Suprapubic skin (tissue), 4 donors: ENCODE measurements at regions not wholly inside any gene's neighbourhood (a gene's known extent, or its start where the extent isn't known, plus 50 kb on each side); places are given as distances from the start of the nearest gene placed in this dataset.

ENCODE experiments used
- EP300 ChIP-seq: sonication (generic); formaldehyde crosslinking; IDR thresholded peaks from one replicate; pipeline ENCODE4 v1.6.1; 2017; ENCODE audit warnings: antibody characterized with exemption
- POLR2A ChIP-seq, 2 donors: fragments of 450-650 bp; IDR thresholded peaks; one replicate each; pipeline ENCODE4 v1.6.1; 2017; ENCODE audit warnings: antibody characterized with exemption in 2 of 2, mild to moderate bottlenecking in 2 of 2, moderate library complexity in 2 of 2
- POLR2AphosphoS5 ChIP-seq, 3 donors: sonication (generic); formaldehyde crosslinking; IDR thresholded peaks; one replicate each; pipeline ENCODE4 v1.6.1; 2017; ENCODE audit warnings: antibody characterized with exemption in 3 of 3
- TF ChIP-seq, protein P1 (sequence below), 2 donors: fragments of 200-600 bp in 1 of 2; fragments of 450-650 bp in 1 of 2; sonication (generic) in 1 of 2; IDR thresholded peaks; one replicate each; pipeline ENCODE4 v1.5.1; 2016 to 2019; ENCODE audit warnings: antibody characterized with exemption in 2 of 2, mild to moderate bottlenecking in 1 of 2, moderate library complexity in 1 of 2

DNA sequence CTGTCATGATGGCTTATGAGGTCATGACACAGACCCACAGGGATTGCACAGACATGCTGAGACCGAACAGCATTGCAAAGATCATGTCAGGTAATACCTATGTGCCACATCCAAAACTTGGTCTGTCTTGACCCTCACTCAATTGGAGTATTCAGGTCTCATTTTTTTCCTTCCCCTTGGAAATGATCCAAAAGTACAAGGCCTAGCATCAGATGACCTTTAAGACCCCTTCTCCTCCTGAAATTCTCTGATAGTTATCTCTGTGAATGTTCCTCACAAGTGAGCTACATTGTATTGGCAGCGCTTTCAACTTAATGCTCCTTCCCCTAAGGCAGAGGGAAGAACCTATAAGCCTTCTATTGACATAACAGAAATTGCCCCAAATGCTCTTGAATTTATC lies 507.4 kb upstream of the JARID2 start:
- TF ChIP-seq, protein P1, sequence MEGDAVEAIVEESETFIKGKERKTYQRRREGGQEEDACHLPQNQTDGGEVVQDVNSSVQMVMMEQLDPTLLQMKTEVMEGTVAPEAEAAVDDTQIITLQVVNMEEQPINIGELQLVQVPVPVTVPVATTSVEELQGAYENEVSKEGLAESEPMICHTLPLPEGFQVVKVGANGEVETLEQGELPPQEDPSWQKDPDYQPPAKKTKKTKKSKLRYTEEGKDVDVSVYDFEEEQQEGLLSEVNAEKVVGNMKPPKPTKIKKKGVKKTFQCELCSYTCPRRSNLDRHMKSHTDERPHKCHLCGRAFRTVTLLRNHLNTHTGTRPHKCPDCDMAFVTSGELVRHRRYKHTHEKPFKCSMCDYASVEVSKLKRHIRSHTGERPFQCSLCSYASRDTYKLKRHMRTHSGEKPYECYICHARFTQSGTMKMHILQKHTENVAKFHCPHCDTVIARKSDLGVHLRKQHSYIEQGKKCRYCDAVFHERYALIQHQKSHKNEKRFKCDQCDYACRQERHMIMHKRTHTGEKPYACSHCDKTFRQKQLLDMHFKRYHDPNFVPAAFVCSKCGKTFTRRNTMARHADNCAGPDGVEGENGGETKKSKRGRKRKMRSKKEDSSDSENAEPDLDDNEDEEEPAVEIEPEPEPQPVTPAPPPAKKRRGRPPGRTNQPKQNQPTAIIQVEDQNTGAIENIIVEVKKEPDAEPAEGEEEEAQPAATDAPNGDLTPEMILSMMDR (IDR thresholded peaks at IDR 0.05), result no peak
- TF ChIP-seq EP300, result no peak
- no peak for TF ChIP-seq POLR2A (IDR thresholded peaks at IDR 0.05)
- no peak for TF ChIP-seq POLR2AphosphoS5 (IDR thresholded peaks at IDR 0.05)
